ENCODE measurements at regions not wholly inside any gene's neighbourhood (a gene's known extent, or its start where the extent isn't known, plus 50 kb on each side); places are given as distances from the start of the nearest gene placed in this dataset.
A peak's percentile ranks its signal among the peaks of the same experiment; 100 is the strongest.
"Not testable (repeated sequence)": the region's sequence is repeated elsewhere in the genome, so short reads cannot be mapped to it uniquely, and the experiment has no call there.

GRCh38 chr2:176923205-176923604, 289.4 kb upstream of the HNRNPA3 start (continued):
- no peak for TF ChIP-seq ZNF830 (tag by site-specific recombination; IDR thresholded peaks at IDR 0.05; ENCODE audit: low read depth)
- no peak for TF ChIP-seq ZSCAN30 (tag by site-specific recombination; IDR thresholded peaks at IDR 0.05)
- TF ChIP-seq ZXDB (tag by site-specific recombination; IDR thresholded peaks at IDR 0.05), result no peak

GRCh38 chr2:176924909-176925534, 287.6 kb upstream of the HNRNPA3 start:
- Histone ChIP-seq H3K4me3 (ENCODE audit: low read depth, low read length) (no peak overlapping the region), H3K36me3 (ENCODE audit: control insufficient read depth in 2 of 2, insufficient read depth in 1 of 2, low read length in 2 of 2) (no peaks in the 10 kb centered on the region), H3K9me3 (ENCODE audit: control insufficient read depth, insufficient read depth, low read depth, low read length) (no peaks in the 10 kb centered on the region), H3K27ac (ENCODE audit: extremely low read depth, low read depth, low read length) (no peak overlapping the region), H3K4me1 (ENCODE audit: control insufficient read depth, insufficient read depth, low read length) (no peaks in the 10 kb centered on the region)
- ChIA-PET CTCF (no interaction called here), POLR2A (no interaction called here)
- no peak for TF ChIP-seq KLF8 (tag by site-specific recombination; IDR thresholded peaks at IDR 0.05)
- TF ChIP-seq ZNF830 (tag by site-specific recombination; IDR thresholded peaks at IDR 0.05; ENCODE audit: low read depth), result no peak
- no peak for TF ChIP-seq ZNF777 (tag by site-specific recombination; IDR thresholded peaks at IDR 0.05; ENCODE audit: borderline replicate concordance)

- Histone ChIP-seq H3K4me1 (ENCODE audit: control insufficient read depth, insufficient read depth, low read length) (no peaks in the 10 kb centered on the region), H3K9me3 (ENCODE audit: control insufficient read depth, insufficient read depth, low read depth, low read length) (no peaks in the 10 kb centered on the region), H3K36me3 (ENCODE audit: control insufficient read depth in 2 of 2, insufficient read depth in 1 of 2, low read length in 2 of 2) (no peaks in the 10 kb centered on the region), H3K27ac (ENCODE audit: extremely low read depth, low read depth, low read length) (no peak overlapping the region), H3K4me3 (ENCODE audit: low read depth, low read length) (no peak overlapping the region)
- ChIA-PET POLR2A (no interaction called here), CTCF (no interaction called here)
- TF ChIP-seq ZFHX2 (tag by site-specific recombination; conservative IDR thresholded peaks at IDR 0.05) (no peak), SETDB1 (IDR thresholded peaks at IDR 0.05; ENCODE audit: insufficient read length, low read length) (peak; percentile 34), ZNF146 (tag by site-specific recombination; IDR thresholded peaks at IDR 0.05) (peak; percentile 66)
Observed at GRCh38 chr2:176926453-176926852, 286.1 kb upstream of the HNRNPA3 start.

GRCh38 chr2:176929387-176929786, 283.2 kb upstream of the HNRNPA3 start:
- H3K9me3 ChIP-seq (ENCODE audit: control insufficient read depth, insufficient read depth, low read depth, low read length); H3K4me1 ChIP-seq (ENCODE audit: control insufficient read depth, insufficient read depth, low read length); H3K36me3 ChIP-seq (ENCODE audit: control insufficient read depth in 2 of 2, insufficient read depth in 1 of 2, low read length in 2 of 2); POLR2A ChIA-PET; H3K27ac ChIP-seq (ENCODE audit: extremely low read depth, low read depth, low read length); H3K4me3 ChIP-seq (ENCODE audit: low read depth, low read length): not testable (repeated sequence)
- CTCF ChIA-PET, result interaction anchor here (0.6 kb wide), 1 partner anchor 12 kb away, joined by 3 read pairs; no protein-coding TSS in a partner anchor
- peak; percentile 51 for TF ChIP-seq ZNF146 (tag by site-specific recombination; IDR thresholded peaks at IDR 0.05)

GRCh38 chr2:176931588-176932563, 280.7 kb upstream of the HNRNPA3 start:
- no peaks in the 10 kb centered on the region for H3K36me3 ChIP-seq (ENCODE audit: control insufficient read depth in 2 of 2, insufficient read depth in 1 of 2, low read length in 2 of 2)
- H3K9me3 ChIP-seq (ENCODE audit: control insufficient read depth, insufficient read depth, low read depth, low read length), result no peaks in the 10 kb centered on the region
- CTCF ChIA-PET, result interaction anchor here (0.6 to 1.0 kb wide), 2 partner anchors 231 to 278 kb away, joined by 3 to 5 read pairs; no protein-coding TSS in a partner anchor
- H3K27ac ChIP-seq (ENCODE audit: extremely low read depth, low read depth, low read length), result no peak overlapping the region
- peaks cover 5% of the 10 kb centered on the region; the same call in 1 of the 2 replicates for H3K4me1 ChIP-seq (ENCODE audit: control insufficient read depth, insufficient read depth, low read length)
- no peak overlapping the region for H3K4me3 ChIP-seq (ENCODE audit: low read depth, low read length)
- POLR2A ChIA-PET, result no interaction called here
- no peak for TF ChIP-seq ZNF549 (tag by site-specific recombination; IDR thresholded peaks at IDR 0.05)
- peak; percentile 70; the same call in 1 of the 2 replicates for TF ChIP-seq MZF1 (tag by site-specific recombination; IDR thresholded peaks at IDR 0.05; ENCODE audit: borderline replicate concordance)
- TF ChIP-seq ZNF121 (tag by site-specific recombination; IDR thresholded peaks at IDR 0.05), result no peak
- TF ChIP-seq SP7 (tag by site-specific recombination; IDR thresholded peaks at IDR 0.05), result peak; percentile 98
- TF ChIP-seq ZNF596 (tag by site-specific recombination; IDR thresholded peaks at IDR 0.05), result no peak
- peak; percentile 82 for TF ChIP-seq ZNF24 (tag by site-specific recombination; IDR thresholded peaks at IDR 0.05)
- no peak for TF ChIP-seq ZNF830 (tag by site-specific recombination; IDR thresholded peaks at IDR 0.05; ENCODE audit: low read depth)
- TF ChIP-seq ZNF571 (tag by site-specific recombination; IDR thresholded peaks at IDR 0.05), result no peak
- TF ChIP-seq KLF10 (tag by site-specific recombination; IDR thresholded peaks at IDR 0.05), result peak; percentile 40; the same call in 1 of the 2 replicates
- 0 out of 2 replicates have a peak, but pooled peaks have one; percentile 11 for TF ChIP-seq ZNF701 (tag by site-specific recombination; IDR thresholded peaks at IDR 0.05)
- TF ChIP-seq ZNF174 (tag by site-specific recombination; IDR thresholded peaks at IDR 0.05), result no peak
- TF ChIP-seq BCL11A (tag by site-specific recombination; IDR thresholded peaks at IDR 0.05; ENCODE audit: low read depth), result no peak
- TF ChIP-seq KLF8 (tag by site-specific recombination; IDR thresholded peaks at IDR 0.05), result peak; percentile 48; the same call in 1 of the 2 replicates
- peak; percentile 67; the same call in 1 of the 2 replicates for TF ChIP-seq OSR2 (tag by site-specific recombination; IDR thresholded peaks at IDR 0.05)
- TF ChIP-seq ZNF692 (tag by site-specific recombination; IDR thresholded peaks at IDR 0.05), result 0 out of 2 replicates have a peak, but pooled peaks have one; percentile 29
- peak; percentile 87 for TF ChIP-seq ZNF629 (tag by site-specific recombination; IDR thresholded peaks at IDR 0.05)
- no peak for TF ChIP-seq ZNF175 (tag by site-specific recombination; IDR thresholded peaks at IDR 0.05)
- peak; percentile 71; the same call in 1 of the 2 replicates for TF ChIP-seq ZIC2 (tag by site-specific recombination; IDR thresholded peaks at IDR 0.05)
